Trophoblast cell (in vitro differentiated cells and primary cell): ENCODE measurements at regions not wholly inside any gene's neighbourhood (a gene's known extent, or its start where the extent isn't known, plus 50 kb on each side); places are given as distances from the start of the nearest gene placed in this dataset.

Experiments used
- DNase-seq, 2 donors: peaks; one replicate each; pipeline ENCODE4 v3.0.0-alpha.2; 2016
- H2AFZ ChIP-seq: 2 replicates; pipeline ENCODE4 v1.6.1; 2013; ENCODE audit warnings: low read length, moderate library complexity, mild to moderate bottlenecking; ENCODE audit not compliant: insufficient read depth, poor library complexity
- H2AK5ac ChIP-seq: 2 replicates; pipeline ENCODE4 v1.6.1; 2013; ENCODE audit warnings: mild to moderate bottlenecking, low read length
- H2BK120ac ChIP-seq: 2 replicates; pipeline ENCODE4 v1.6.1; 2013; ENCODE audit warnings: low read length, mild to moderate bottlenecking, moderate library complexity; ENCODE audit not compliant: insufficient read depth, poor library complexity
- H2BK12ac ChIP-seq: 2 replicates; pipeline ENCODE4 v1.6.1; 2013; ENCODE audit warnings: mild to moderate bottlenecking, low read length, moderate library complexity
- H2BK5ac ChIP-seq: 2 replicates; pipeline ENCODE4 v1.6.1; 2013; ENCODE audit warnings: low read length, low read depth, moderate library complexity, mild to moderate bottlenecking; ENCODE audit not compliant: poor library complexity
- H3K14ac ChIP-seq: 2 replicates; pipeline ENCODE4 v1.6.1; 2013; ENCODE audit warnings: mild to moderate bottlenecking, low read length
- H3K18ac ChIP-seq: 2 replicates; pipeline ENCODE4 v1.6.1; 2013; ENCODE audit warnings: mild to moderate bottlenecking, low read length
- H3K23ac ChIP-seq: 2 replicates; pipeline ENCODE4 v1.6.1; 2013; ENCODE audit warnings: low read length
- H3K27ac ChIP-seq: 2 replicates; pipeline ENCODE4 v1.5.1; 2013; ENCODE audit warnings: low read depth, mild to moderate bottlenecking, inconsistent platforms, low read length, moderate library complexity
- H3K27me3 ChIP-seq: 2 replicates; pipeline ENCODE4 v1.6.1; 2013; ENCODE audit warnings: inconsistent platforms, mild to moderate bottlenecking, low read length, moderate library complexity; ENCODE audit not compliant: insufficient read depth
- H3K36me3 ChIP-seq, 2 experiments: 1 replicate in 1 of 2; 2 replicates in 1 of 2; pipeline ENCODE4 v1.6.1; 2013; ENCODE audit warnings: low read length in 2 of 2, mild to moderate bottlenecking in 2 of 2, moderate library complexity in 1 of 2; ENCODE audit not compliant: insufficient read depth in 2 of 2, control insufficient read depth in 1 of 2
- H3K4ac ChIP-seq: 2 replicates; pipeline ENCODE4 v1.6.1; 2013; ENCODE audit warnings: low read depth, mild to moderate bottlenecking, low read length, moderate library complexity
- H3K4me1 ChIP-seq, 2 experiments: 1 replicate in 1 of 2; 2 replicates in 1 of 2; pipeline ENCODE4 v1.6.1; 2013; ENCODE audit warnings: low read length in 2 of 2, mild to moderate bottlenecking in 2 of 2, moderate library complexity in 1 of 2; ENCODE audit not compliant: insufficient read depth in 2 of 2, control insufficient read depth in 1 of 2
- H3K4me2 ChIP-seq: 2 replicates; pipeline ENCODE4 v1.6.1; 2013; ENCODE audit warnings: inconsistent platforms, mild to moderate bottlenecking, low read length, moderate library complexity
- H3K4me3 ChIP-seq: 2 replicates; pipeline ENCODE4 v1.5.1; 2013; ENCODE audit warnings: mild to moderate bottlenecking, low read depth, low read length, inconsistent platforms
- H3K79me1 ChIP-seq: one replicate; pipeline ENCODE4 v1.6.1; 2013; ENCODE audit warnings: low read length
- H3K79me2 ChIP-seq: 2 replicates; pipeline ENCODE4 v1.6.1; 2013; ENCODE audit warnings: low read length, mild to moderate bottlenecking; ENCODE audit not compliant: control insufficient read depth, insufficient read depth, poor library complexity
- H3K9ac ChIP-seq: 2 replicates; pipeline ENCODE4 v1.6.1; 2013; ENCODE audit warnings: mild to moderate bottlenecking, low read length
- H3K9me3 ChIP-seq: 2 replicates; pipeline ENCODE4 v1.6.1; 2013; ENCODE audit warnings: low read depth, mild to moderate bottlenecking, control low read depth, inconsistent platforms, low read length; ENCODE audit not compliant: insufficient read depth
- H4K12ac ChIP-seq: 2 replicates; pipeline ENCODE4 v1.6.1; 2013; ENCODE audit warnings: low read depth, mild to moderate bottlenecking, low read length, moderate library complexity
- H4K8ac ChIP-seq: 2 replicates; pipeline ENCODE4 v1.6.1; 2013; ENCODE audit warnings: low read depth, mild to moderate bottlenecking, low read length, moderate library complexity
- H4K91ac ChIP-seq: one replicate; pipeline ENCODE4 v1.6.1; 2013; ENCODE audit warnings: low read depth, mild to moderate bottlenecking, low read length, moderate library complexity
- WGBS: extraction: QIAGEN DNeasy Blood & Tissue Kit; methylation state at CpG from one replicate; pipeline ENCODE4 v1.1.7; 2013; ENCODE audit warnings: missing lambda C conversion rate; ENCODE audit not compliant: insufficient read length, insufficient coverage; ENCODE audit errors: extremely low coverage; 5-methylcytosine and 5-hydroxymethylcytosine counted together

GRCh38 chr13:71254384-71254783, 612.6 kb downstream of the DACH1 start:
- no CpG with 5 or more reads among the region's 4 CpGs for WGBS
- H2BK12ac ChIP-seq: no peak overlapping the region

GRCh38 chr13:71252184-71252704, 614.8 kb downstream of the DACH1 start:
- H2AK5ac ChIP-seq: no peak overlapping the region
- no peak overlapping the region for H2BK5ac ChIP-seq
- H3K14ac ChIP-seq: no peak overlapping the region
- H3K23ac ChIP-seq: no peak overlapping the region
- no peaks in the 10 kb centered on the region for H3K79me2 ChIP-seq
- WGBS: no CpG with 5 or more reads among the region's 4 CpGs
- DNase-seq: no peak
- no peak overlapping the region for H4K91ac ChIP-seq
- no peak overlapping the region for H2AFZ ChIP-seq
- H3K18ac ChIP-seq: no peak overlapping the region
- no peak overlapping the region for H3K4me2 ChIP-seq
- no peak overlapping the region for H2BK12ac ChIP-seq
- H3K27me3 ChIP-seq: no peaks in the 10 kb centered on the region
- no peaks in the 10 kb centered on the region for H3K9me3 ChIP-seq
- H3K79me1 ChIP-seq: no peaks in the 10 kb centered on the region
- H3K27ac ChIP-seq: no peak overlapping the region
- H4K8ac ChIP-seq: no peak overlapping the region
- H3K4me3 ChIP-seq: no peak overlapping the region
- H2BK120ac ChIP-seq: no peak overlapping the region
- no peak overlapping the region for H4K12ac ChIP-seq
- H3K36me3 ChIP-seq: no peaks in the 10 kb centered on the region
- H3K4me1 ChIP-seq: no peaks in the 10 kb centered on the region
- H3K9ac ChIP-seq: no peak overlapping the region
- H3K4ac ChIP-seq: no peak overlapping the region

More at GRCh38 chr13:71254384-71254783, 612.6 kb downstream of the DACH1 start:
- no peak overlapping the region for H3K9ac ChIP-seq
- no peak overlapping the region for H3K23ac ChIP-seq
- no peaks in the 10 kb centered on the region for H3K4me1 ChIP-seq
- H3K36me3 ChIP-seq: no peaks in the 10 kb centered on the region
- no peak overlapping the region for H4K91ac ChIP-seq
- no peaks in the 10 kb centered on the region for H3K79me1 ChIP-seq
- H3K4me2 ChIP-seq: no peak overlapping the region
- H2AFZ ChIP-seq: no peak overlapping the region
- no peaks in the 10 kb centered on the region for H3K9me3 ChIP-seq
- H4K12ac ChIP-seq: no peak overlapping the region
- no peak overlapping the region for H3K4ac ChIP-seq
- no peak overlapping the region for H2BK5ac ChIP-seq
- H4K8ac ChIP-seq: no peak overlapping the region
- no peaks in the 10 kb centered on the region for H3K27me3 ChIP-seq
- no peak overlapping the region for H3K18ac ChIP-seq
- no peak for DNase-seq
- H3K79me2 ChIP-seq: no peaks in the 10 kb centered on the region
- no peak overlapping the region for H2AK5ac ChIP-seq
- no peak overlapping the region for H3K27ac ChIP-seq
- H3K4me3 ChIP-seq: no peak overlapping the region
- no peak overlapping the region for H3K14ac ChIP-seq
- no peak overlapping the region for H2BK120ac ChIP-seq

GRCh38 chr13:71251292-71251951, 615.6 kb downstream of the DACH1 start:
- H2AK5ac ChIP-seq: no peak overlapping the region
- H4K91ac ChIP-seq: no peak overlapping the region
- H3K14ac ChIP-seq: no peak overlapping the region
- no peaks in the 10 kb centered on the region for H3K4me1 ChIP-seq
- WGBS: no CpG with 5 or more reads among the region's 4 CpGs
- no peak overlapping the region for H4K12ac ChIP-seq
- H3K4ac ChIP-seq: no peak overlapping the region
- H3K18ac ChIP-seq: no peak overlapping the region
- no peak overlapping the region for H2BK12ac ChIP-seq
- H4K8ac ChIP-seq: no peak overlapping the region
- no peak overlapping the region for H3K4me2 ChIP-seq
- H3K36me3 ChIP-seq: no peaks in the 10 kb centered on the region
- no peak overlapping the region for H2BK120ac ChIP-seq
- no peak overlapping the region for H3K27ac ChIP-seq
- no peak overlapping the region for H2BK5ac ChIP-seq
- H3K9me3 ChIP-seq: no peaks in the 10 kb centered on the region
- no peaks in the 10 kb centered on the region for H3K79me1 ChIP-seq
- no peak overlapping the region for H3K9ac ChIP-seq
- no peaks in the 10 kb centered on the region for H3K79me2 ChIP-seq
- no peaks in the 10 kb centered on the region for H3K27me3 ChIP-seq
- DNase-seq: no peak
- H3K23ac ChIP-seq: no peak overlapping the region
- no peak overlapping the region for H3K4me3 ChIP-seq
- H2AFZ ChIP-seq: no peak overlapping the region

GRCh38 chr13:71249011-71249410, 618.0 kb downstream of the DACH1 start:
- no peaks in the 10 kb centered on the region for H3K79me1 ChIP-seq

More at GRCh38 chr13:71249011-71249410, 618.0 kb downstream of the DACH1 start:
- no peak overlapping the region for H3K14ac ChIP-seq
- no CpG with 5 or more reads among the region's 1 CpG for WGBS
- H4K12ac ChIP-seq: no peak overlapping the region
- H3K9me3 ChIP-seq: no peaks in the 10 kb centered on the region
- no peaks in the 10 kb centered on the region for H3K79me2 ChIP-seq
- no peak overlapping the region for H3K4ac ChIP-seq
- no peak overlapping the region for H3K27ac ChIP-seq
- H2BK120ac ChIP-seq: no peak overlapping the region
- no peak overlapping the region for H2AFZ ChIP-seq
- no peak overlapping the region for H2BK5ac ChIP-seq
- no peak overlapping the region for H4K91ac ChIP-seq
- H3K4me3 ChIP-seq: no peak overlapping the region
- no peak overlapping the region for H3K18ac ChIP-seq
- no peak for DNase-seq
- H4K8ac ChIP-seq: no peak overlapping the region
- H2AK5ac ChIP-seq: no peak overlapping the region
- no peaks in the 10 kb centered on the region for H3K27me3 ChIP-seq
- H3K36me3 ChIP-seq: no peaks in the 10 kb centered on the region
- no peak overlapping the region for H2BK12ac ChIP-seq
- H3K4me1 ChIP-seq: no peaks in the 10 kb centered on the region
- H3K23ac ChIP-seq: no peak overlapping the region
- H3K9ac ChIP-seq: no peak overlapping the region
- H3K4me2 ChIP-seq: no peak overlapping the region
